GM12878 (cell line): ENCODE measurements at regions not wholly inside any gene's neighbourhood (a gene's known extent, or its start where the extent isn't known, plus 50 kb on each side); places are given as distances from the start of the nearest gene placed in this dataset.

ENCODE experiments used
- BCL3 ChIP-seq: IDR thresholded peaks from 2 replicates; pipeline ENCODE4 v1.6.1; 2011; ENCODE audit warnings: borderline replicate concordance, low read depth, mild to moderate bottlenecking, moderate library complexity, low read length; ENCODE audit not compliant: insufficient read depth, poor library complexity, severe bottlenecking
- BCLAF1 ChIP-seq: fragments of 450-650 bp; IDR thresholded peaks from 2 replicates; pipeline ENCODE4 v1.6.1; 2017; ENCODE audit warnings: antibody characterized with exemption, mild to moderate bottlenecking, moderate library complexity
- CUX1 ChIP-seq: IDR thresholded peaks from 2 replicates; pipeline ENCODE4 v1.6.1; 2012; ENCODE audit warnings: improper control_type of control experiment, low read depth, low read length; ENCODE audit not compliant: insufficient replicate concordance
- HSF1 ChIP-seq: fragments of 150-350 bp; IDR thresholded peaks from 2 replicates; pipeline ENCODE4 v1.6.1; 2014; ENCODE audit warnings: mild to moderate bottlenecking, low read depth, low read length
- KDM1A ChIP-seq: fragments of 200-600 bp; sonication (generic); IDR thresholded peaks from 2 replicates; pipeline ENCODE4 v1.6.1; 2016; ENCODE audit warnings: borderline replicate concordance
- TAF1 ChIP-seq: IDR thresholded peaks from 2 replicates; pipeline ENCODE4 v1.6.1; 2011; ENCODE audit warnings: mild to moderate bottlenecking, low read depth, low read length, borderline replicate concordance
- TCF7 ChIP-seq: IDR thresholded peaks from 2 replicates; pipeline ENCODE4 v1.6.1; 2014; ENCODE audit warnings: antibody characterized with exemption, borderline replicate concordance
- ZNF207 ChIP-seq: fragments of 450-650 bp; IDR thresholded peaks from 2 replicates; pipeline ENCODE4 v1.6.1; 2014; ENCODE audit warnings: antibody characterized with exemption, mild to moderate bottlenecking, borderline replicate concordance
- ZNF24 ChIP-seq: fragments of 450-650 bp; IDR thresholded peaks from 2 replicates; pipeline ENCODE4 v1.6.1; 2017; ENCODE audit warnings: antibody characterized with exemption, mild to moderate bottlenecking

- TF ChIP-seq CUX1 (no peak), TCF7 (no peak), ZNF207 (no peak), TAF1 (no peak), BCL3 (no peak), KDM1A (no peak), HSF1 (no peak), ZNF24 (no peak), BCLAF1 (no peak)
These were observed 920.1 kb downstream of the LTN1 start (continued) for GRCh38 chr21:28072601-28073000.
